HepG2 (cell line): ENCODE measurements at regions not wholly inside any gene's neighbourhood (a gene's known extent, or its start where the extent isn't known, plus 50 kb on each side); places are given as distances from the start of the nearest gene placed in this dataset.

Experiments used
- ATAC-seq: fragments of 200-7000 bp; cut with Tn5 transposase; 3 replicates; pipeline ENCODE4 v1.9.1; 2020; ENCODE audit warnings: mild to moderate bottlenecking, moderate library complexity
- BruUV-seq: library from RNA; stranded (reverse); fragments of 400-500 nt; replicated peaks from 2 replicates; lab custom pipeline; 2021; lab: Mats Ljungman, UMichigan
- CTCF ChIA-PET: fragments of 300-600 bp; formaldehyde crosslinking; extraction: SDS; loops from one replicate; lab custom pipeline; 2021; ENCODE audit warnings: low total read pairs, inconsistent platforms, low intra/inter-chr PET ratio; lab: Yijun Ruan, JAX
- POLR2A ChIA-PET: fragments of 350-600 bp; sonication (Branson Sonifier 250); formaldehyde crosslinking; loops from one replicate; lab custom pipeline; 2020; ENCODE audit warnings: antibody characterized with exemption, inconsistent platforms; lab: Yijun Ruan, JAX
- DNase-seq: peaks from one replicate; pipeline ENCODE4 v3.0.0-alpha.2; 2015; ENCODE audit warnings: low spot score
- FAIRE-seq: peaks from 3 replicates; lab custom pipeline; 2011; peaks lifted over from hg19 to GRCh38; lab: Jason Lieb, UNC
- H2AFZ ChIP-seq: one replicate; pipeline ENCODE4 v1.6.1; 2011; ENCODE audit warnings: low read length, inconsistent platforms
- H3K27ac ChIP-seq: fragments of 300-600 bp; 3 replicates; pipeline ENCODE4 v1.8.0; 2011; ENCODE audit warnings: mixed run types, mild to moderate bottlenecking, mixed read lengths, low read length, inconsistent platforms; ENCODE audit not compliant: insufficient read depth; ENCODE audit errors: extremely low read length
- H3K27me3 ChIP-seq, 2 experiments: fragments of 200-600 bp in 1 of 2; 2 replicates in 1 of 2; 3 replicates in 1 of 2; pipeline versions ENCODE4 v1.6.0 to v1.8.0; 2011; ENCODE audit warnings: low read length in 2 of 2, mild to moderate bottlenecking in 2 of 2, moderate library complexity in 2 of 2, inconsistent platforms in 1 of 2; ENCODE audit not compliant: insufficient read depth in 2 of 2, control insufficient read depth in 1 of 2
- H3K36me3 ChIP-seq, 2 experiments: fragments of 200-600 bp in 1 of 2; replicated peaks in 1 of 2; 2 replicates in 1 of 2; 3 replicates in 1 of 2; pipeline versions ENCODE4 v1.5.1 to v1.8.0; 2011; ENCODE audit warnings: low read length in 2 of 2, inconsistent platforms in 1 of 2; ENCODE audit not compliant: insufficient read depth in 2 of 2, control insufficient read depth in 1 of 2
- H3K4me1 ChIP-seq: 2 replicates; pipeline ENCODE4 v1.5.1; 2012; ENCODE audit warnings: low read length, inconsistent platforms; ENCODE audit not compliant: insufficient read depth
- H3K4me2 ChIP-seq: 2 replicates; pipeline ENCODE4 v1.6.0; 2011; ENCODE audit warnings: low read depth, low read length, inconsistent platforms
- H3K4me3 ChIP-seq, 3 experiments: fragments of 200-600 bp in 1 of 3; sonication (generic), shearing (Covaris generic) in 1 of 3; replicated peaks in 1 of 3; 2 replicates each; pipeline ENCODE4 v1.5.1; 2011 to 2016; ENCODE audit warnings: low read length in 3 of 3, inconsistent platforms in 2 of 3, low read depth in 2 of 3, mild to moderate bottlenecking in 2 of 3, control low read depth in 1 of 3, mixed read lengths in 1 of 3; ENCODE audit not compliant: insufficient read depth in 1 of 3
- H3K79me2 ChIP-seq: one replicate; pipeline ENCODE4 v1.6.1; 2011; ENCODE audit warnings: low read length, inconsistent platforms; ENCODE audit not compliant: insufficient read depth
- H3K9ac ChIP-seq: 2 replicates; pipeline ENCODE4 v1.6.0; 2011; ENCODE audit warnings: mild to moderate bottlenecking, low read depth, low read length, inconsistent platforms; ENCODE audit not compliant: insufficient read depth
- H3K9me3 ChIP-seq: 2 replicates; pipeline ENCODE4 v1.5.1; 2012; ENCODE audit warnings: mild to moderate bottlenecking, low read length
- H4K20me1 ChIP-seq: 2 replicates; pipeline ENCODE4 v1.6.0; 2011; ENCODE audit warnings: inconsistent platforms, mild to moderate bottlenecking, low read length, moderate library complexity; ENCODE audit not compliant: insufficient read depth
- ARNT ChIP-seq: fragments of 450-650 bp; IDR thresholded peaks from 2 replicates; pipeline ENCODE4 v1.6.1; 2017
- ATRX ChIP-seq: sonication (generic); formaldehyde crosslinking; IDR thresholded peaks from 2 replicates; pipeline ENCODE4 v1.4.0; 2020; ENCODE audit warnings: missing genetic modification reagents, borderline replicate concordance
- CREB1 ChIP-seq, 2 experiments: fragments of 450-650 bp in 1 of 2; IDR thresholded peaks; 2 replicates each; pipeline ENCODE4 v1.6.1; 2016 to 2017; ENCODE audit warnings: control low read depth in 1 of 2, mild to moderate bottlenecking in 1 of 2, missing compliant biosample characterization in 1 of 2, missing genetic modification characterization in 1 of 2
- HNF1A ChIP-seq, 2 experiments: sonication (generic) in 1 of 2; formaldehyde crosslinking in 1 of 2; IDR thresholded peaks; 2 replicates each; pipeline versions ENCODE4 v1.4.0 to v1.6.1; 2016 to 2020; ENCODE audit warnings: borderline replicate concordance in 1 of 2, low read depth in 1 of 2, mild to moderate bottlenecking in 1 of 2, missing genetic modification reagents in 1 of 2
- MED13 ChIP-seq: sonication (generic); formaldehyde crosslinking; IDR thresholded peaks from 2 replicates; pipeline ENCODE4 v1.5.0; 2020; ENCODE audit warnings: missing genetic modification reagents
- RFXANK ChIP-seq: IDR thresholded peaks from 2 replicates; pipeline ENCODE4 v1.6.1; 2016
- SP140L ChIP-seq: sonication (generic); formaldehyde crosslinking; IDR thresholded peaks from 2 replicates; pipeline ENCODE4 v1.4.0; 2020; ENCODE audit warnings: missing genetic modification reagents, borderline replicate concordance
- SP4 ChIP-seq: sonication (generic); formaldehyde crosslinking; IDR thresholded peaks from 2 replicates; pipeline ENCODE4 v1.8.1; 2023; ENCODE audit warnings: mild to moderate bottlenecking, missing genetic modification reagents
- TARDBP ChIP-seq: sonication (generic); formaldehyde crosslinking; IDR thresholded peaks from 2 replicates; pipeline ENCODE4 v1.8.0; 2022; ENCODE audit warnings: mild to moderate bottlenecking, missing genetic modification reagents
- ZFP41 ChIP-seq: sonication (generic); formaldehyde crosslinking; IDR thresholded peaks from 2 replicates; pipeline ENCODE4 v1.4.0; 2020; ENCODE audit warnings: mild to moderate bottlenecking, missing genetic modification reagents, borderline replicate concordance
- ZMAT5 ChIP-seq: sonication (generic); formaldehyde crosslinking; IDR thresholded peaks from 2 replicates; pipeline ENCODE4 v1.5.0; 2020; ENCODE audit warnings: mild to moderate bottlenecking, low read depth, missing genetic modification reagents, borderline replicate concordance
- ZNF337 ChIP-seq: sonication (generic); formaldehyde crosslinking; IDR thresholded peaks from 2 replicates; pipeline ENCODE4 v1.5.1; 2020; ENCODE audit warnings: missing genetic modification reagents, low read depth, mild to moderate bottlenecking, borderline replicate concordance
- ZNF652 ChIP-seq: IDR thresholded peaks from 2 replicates; pipeline ENCODE4 v1.6.1; 2016; ENCODE audit warnings: low read depth, borderline replicate concordance
- ZNF710 ChIP-seq: sonication (generic); formaldehyde crosslinking; IDR thresholded peaks from 2 replicates; pipeline ENCODE4 v1.5.0; 2020; ENCODE audit warnings: mild to moderate bottlenecking, missing genetic modification reagents, borderline replicate concordance
- ZNF800 ChIP-seq: sonication (generic); formaldehyde crosslinking; IDR thresholded peaks from 2 replicates; pipeline ENCODE4 v1.4.0; 2020; ENCODE audit warnings: missing genetic modification reagents
- in situ Hi-C: cut with HindIII; loops from 2 replicates; pipeline ENCODE4 v1.10.0; 2017; ENCODE audit warnings: low pct_unique_long_range_greater_than_20kb; ENCODE audit not compliant: extremely low pct_ligation_motif_present
- intact Hi-C: fragments of 100-400 bp; cut with micrococcal nuclease; formaldehyde crosslinking; loops from one replicate; pipeline ENCODE4 v1.10.0; 2022; ENCODE audit not compliant: unreplicated experiment

- no peak overlapping the region for H3K9ac ChIP-seq
- TF ChIP-seq ARNT (no peak), ZMAT5 (CRISPR knock-in tag) (no peak), RFXANK (CRISPR knock-in tag) (no peak), TARDBP (CRISPR knock-in tag) (no peak), ZNF652 (no peak), ATRX (CRISPR knock-in tag) (no peak), MED13 (no peak), SP4 (no peak), ZNF800 (no peak), HNF1A (IDR thresholded peaks at IDR 0.05; ENCODE audit: low read depth) (no peak), HNF1A (CRISPR knock-in tag; IDR thresholded peaks at IDR 0.05; ENCODE audit: borderline replicate concordance) (no peak), ZFP41 (no peak), SP140L (CRISPR knock-in tag) (no peak), CREB1 (IDR thresholded peaks at IDR 0.05) (no peak), CREB1 (CRISPR knock-in tag; IDR thresholded peaks at IDR 0.05) (no peak), ZNF337 (CRISPR knock-in tag) (no peak), ZNF710 (CRISPR knock-in tag) (no peak)
These were observed 237.3 kb downstream of the C7orf25 start for GRCh38 chr7:42674541-42674940.

More at GRCh38 chr7:42674541-42674940, 237.3 kb downstream of the C7orf25 start:
- Histone ChIP-seq H2AFZ (no peak overlapping the region), H3K4me2 (no peak overlapping the region), H3K4me1 (no peaks in the 10 kb centered on the region), H4K20me1 (no peaks in the 10 kb centered on the region), H3K9me3 (no peaks in the 10 kb centered on the region), H3K79me2 (no peaks in the 10 kb centered on the region), H3K36me3 (no peaks in the 10 kb centered on the region), H3K4me3 (no peak overlapping the region), H3K27me3 (no peaks in the 10 kb centered on the region), H3K27ac (no peak overlapping the region)
- DNase-seq, result no peak
- ATAC-seq, result no peak
- ChIA-PET POLR2A (no interaction called here), CTCF (no interaction called here)
- no peak for FAIRE-seq
- in situ Hi-C loops (no loop called here), intact Hi-C loops (no loop called here)
- BruUV-seq, result no TSS peak
